Spinal cord (tissue), 9 donors: ENCODE measurements at regions not wholly inside any gene's neighbourhood (a gene's known extent, or its start where the extent isn't known, plus 50 kb on each side); places are given as distances from the start of the nearest gene placed in this dataset.

Source experiments
- DNase-seq, 6 donors: peaks; one replicate each; pipeline versions ENCODE4 v3.0.0 to v3.0.0-alpha.2; 2013 to 2015; ENCODE audit warnings: low spot score in 6 of 6, low read depth in 4 of 6
- H3K27ac ChIP-seq: one replicate; pipeline ENCODE4 v1.5.1; 2013; ENCODE audit warnings: low read depth, low read length, control low read depth
- H3K27me3 ChIP-seq: one replicate; pipeline ENCODE4 v1.6.1; 2013; ENCODE audit warnings: low read length; ENCODE audit not compliant: control insufficient read depth, insufficient read depth
- H3K36me3 ChIP-seq: one replicate; pipeline ENCODE4 v1.6.1; 2013; ENCODE audit warnings: low read length; ENCODE audit not compliant: control insufficient read depth, insufficient read depth
- H3K4me1 ChIP-seq: one replicate; pipeline ENCODE4 v1.6.1; 2013; ENCODE audit warnings: low read length; ENCODE audit not compliant: control insufficient read depth, insufficient read depth
- H3K4me3 ChIP-seq: one replicate; pipeline ENCODE4 v1.5.1; 2013; ENCODE audit warnings: low read depth, low read length, control low read depth
- H3K9me3 ChIP-seq: one replicate; pipeline ENCODE4 v1.6.1; 2013; ENCODE audit warnings: low read length; ENCODE audit not compliant: control insufficient read depth, insufficient read depth
- whole genome bisulfite sequencing: methylation state at CpG from one replicate; pipeline ENCODE4 v1.1.5; 2013; ENCODE audit warnings: missing lambda C conversion rate; ENCODE audit not compliant: insufficient coverage; 5-methylcytosine and 5-hydroxymethylcytosine counted together
- donor health status: healthy.

DNA sequence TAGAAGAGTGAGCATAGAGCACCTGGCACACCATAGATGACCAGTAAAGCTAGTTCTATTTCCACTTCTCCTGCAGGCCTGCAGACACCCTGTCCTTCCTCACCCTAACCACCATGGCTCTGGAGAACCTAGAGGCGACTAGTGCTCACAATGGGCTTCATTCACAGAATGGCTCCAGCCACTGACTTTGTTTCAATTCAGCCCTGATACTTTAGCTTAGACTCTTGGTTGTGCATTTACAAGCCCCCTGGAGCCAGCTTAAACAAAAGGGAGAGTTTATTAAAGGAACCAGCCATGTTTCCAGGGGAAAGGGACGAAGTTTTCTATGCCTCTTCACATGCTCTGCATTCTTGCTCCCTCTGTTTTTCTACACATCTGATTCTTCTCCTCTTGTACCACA is 123.7 kb downstream of the NAV1 start:
- Histone ChIP-seq H3K4me1 (peaks cover 80% of the 10 kb centered on the region), H3K27me3 (no peaks in the 10 kb centered on the region), H3K36me3 (peaks cover 21% of the 10 kb centered on the region), H3K27ac (peak overlapping the region; percentile 62), H3K4me3 (no peak overlapping the region), H3K9me3 (no peaks in the 10 kb centered on the region)
- peak in 1 of 6 donors; percentile 55 for DNase-seq
- 39% methylated on average over 2 of the region's 2 CpGs for WGBS

DNA sequence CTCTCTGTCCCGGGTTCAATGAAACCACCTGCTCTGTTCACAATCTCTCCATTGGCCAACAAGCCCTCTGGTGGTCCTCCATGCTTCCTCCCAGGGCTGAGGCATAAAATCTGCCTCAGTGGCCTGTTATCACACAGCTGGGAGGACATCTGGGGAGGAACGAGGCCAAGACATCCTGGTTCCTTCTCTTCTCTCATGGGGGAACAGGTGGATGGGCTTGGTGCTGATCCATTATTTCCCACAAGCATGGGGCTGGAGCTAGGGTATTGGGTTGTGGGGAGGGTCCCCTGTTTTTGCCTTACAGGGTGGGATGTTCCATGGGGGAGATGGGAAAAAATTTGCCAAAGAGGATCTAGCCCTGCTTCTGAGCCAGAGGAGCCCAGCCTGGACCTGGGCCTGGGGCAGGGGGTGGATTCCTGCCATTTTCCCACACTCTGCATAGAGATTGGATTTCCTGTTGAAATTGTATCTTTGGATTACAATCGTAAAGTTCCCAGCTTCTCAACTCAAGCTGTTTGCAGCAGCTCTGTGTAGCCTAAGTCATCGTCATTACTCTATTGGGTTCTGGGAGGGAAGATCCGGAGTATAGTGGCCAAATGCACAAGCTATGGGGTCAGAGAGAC is 124.7 kb downstream of the NAV1 start:
- Histone ChIP-seq H3K9me3 (no peaks in the 10 kb centered on the region), H3K27me3 (no peaks in the 10 kb centered on the region), H3K4me1 (peaks cover 81% of the 10 kb centered on the region), H3K36me3 (peaks cover 23% of the 10 kb centered on the region), H3K27ac (peak overlapping the region; percentile 62), H3K4me3 (no peak overlapping the region)
- WGBS: no CpG with 5 or more reads among the region's 5 CpGs
- DNase-seq: no peak

GRCh38 chr1:201665036-201665435 is 126.1 kb downstream of the NAV1 start:
- H3K4me1 ChIP-seq: peaks cover 70% of the 10 kb centered on the region
- H3K27ac ChIP-seq: peak overlapping the region; percentile 61
- H3K9me3 ChIP-seq: no peaks in the 10 kb centered on the region
- no peak overlapping the region for H3K4me3 ChIP-seq
- H3K36me3 ChIP-seq: peaks cover 23% of the 10 kb centered on the region
- 31% methylated on average over 8 of the region's 8 CpGs for WGBS
- peak in 1 of 6 donors; percentile 71 for DNase-seq
- no peaks in the 10 kb centered on the region for H3K27me3 ChIP-seq

- no peak overlapping the region for H3K4me3 ChIP-seq
- DNase-seq: peak in 1 of 6 donors; percentile 93
Measured at GRCh38 chr1:201666102-201666501, 127.2 kb downstream of the NAV1 start.

DNA sequence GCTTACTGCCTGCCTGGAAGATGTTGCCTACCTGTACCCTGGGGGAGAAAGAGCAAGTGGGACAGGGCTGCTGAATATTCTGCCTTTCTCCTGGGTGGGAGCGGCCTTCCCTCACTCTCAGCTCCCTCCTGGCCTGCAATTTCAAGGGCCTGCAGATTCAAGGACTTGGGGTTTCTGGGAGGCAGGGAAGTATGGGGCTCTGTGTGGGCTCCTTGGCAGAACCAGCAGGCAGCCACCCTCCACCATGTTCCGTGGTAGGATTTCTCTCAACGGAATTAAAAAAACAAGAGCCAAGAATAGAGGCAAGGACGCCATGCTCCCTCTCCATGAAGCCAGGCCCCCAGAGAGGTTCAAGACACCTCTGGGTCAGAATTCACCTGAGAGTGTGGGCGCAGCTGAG is 127.7 kb downstream of the NAV1 start:
- peaks cover 18% of the 10 kb centered on the region for H3K36me3 ChIP-seq
- H3K27ac ChIP-seq: no peak overlapping the region
- no peak for DNase-seq
- 100% methylated on average over 1 of the region's 5 CpGs for WGBS
- no peaks in the 10 kb centered on the region for H3K9me3 ChIP-seq
- H3K27me3 ChIP-seq: no peaks in the 10 kb centered on the region
- H3K4me1 ChIP-seq: peaks cover 61% of the 10 kb centered on the region
- H3K4me3 ChIP-seq: no peak overlapping the region

More at GRCh38 chr1:201666102-201666501, 127.2 kb downstream of the NAV1 start:
- H3K27me3 ChIP-seq: no peaks in the 10 kb centered on the region
- no peaks in the 10 kb centered on the region for H3K9me3 ChIP-seq
- WGBS: 84% methylated on average over 5 of the region's 5 CpGs
- peaks cover 18% of the 10 kb centered on the region for H3K36me3 ChIP-seq
- peaks cover 61% of the 10 kb centered on the region for H3K4me1 ChIP-seq
- H3K27ac ChIP-seq: peak overlapping the region; percentile 61

DNA sequence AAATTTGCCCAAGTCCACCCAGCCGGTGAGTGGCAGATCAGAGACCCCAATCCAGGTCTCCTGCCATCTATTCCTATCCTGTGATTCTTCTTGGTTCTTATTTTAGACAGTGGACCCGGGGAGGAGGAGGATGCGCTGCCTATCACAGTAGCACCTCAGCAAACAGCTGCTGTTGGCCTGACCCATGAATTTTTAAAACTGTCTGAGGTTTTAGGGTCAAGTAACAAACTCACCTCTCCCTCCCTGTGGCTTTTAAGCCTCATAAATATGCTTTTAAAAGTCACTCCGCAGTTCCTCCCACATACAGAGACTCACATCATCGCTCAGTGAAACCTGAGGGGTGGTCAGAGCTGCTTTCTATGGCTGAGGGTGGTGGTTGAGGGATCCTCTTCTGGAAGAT is 128.6 kb downstream of the NAV1 start:
- Histone ChIP-seq H3K4me3 (no peak overlapping the region), H3K27me3 (no peaks in the 10 kb centered on the region), H3K36me3 (peaks cover 18% of the 10 kb centered on the region), H3K9me3 (no peaks in the 10 kb centered on the region), H3K4me1 (peaks cover 57% of the 10 kb centered on the region), H3K27ac (no peak overlapping the region)
- WGBS: no CpG with 5 or more reads among the region's 5 CpGs
- DNase-seq: no peak

DNA sequence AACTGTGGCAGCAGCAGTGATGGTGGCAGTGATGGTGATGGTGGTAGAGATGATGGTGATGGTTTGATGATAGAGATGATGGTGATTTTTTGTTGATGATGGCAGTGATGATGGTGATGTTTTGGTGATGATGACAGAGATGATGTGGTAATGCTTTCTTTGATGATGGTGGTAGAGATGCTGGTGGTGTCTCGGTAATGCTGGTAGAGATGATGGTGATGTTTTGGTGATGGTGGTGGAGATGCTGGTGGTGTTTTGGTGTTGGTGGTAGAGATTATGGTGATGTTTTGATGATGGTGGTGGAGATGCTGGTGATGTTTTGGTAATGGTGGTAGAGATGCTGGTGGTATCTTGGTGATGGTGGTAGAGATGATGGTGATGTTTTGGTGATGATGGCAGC is 131.6 kb downstream of the NAV1 start:
- H3K27ac ChIP-seq: no peak overlapping the region
- H3K4me1 ChIP-seq: peaks cover 58% of the 10 kb centered on the region
- H3K27me3 ChIP-seq: no peaks in the 10 kb centered on the region
- DNase-seq: no peak
- H3K4me3 ChIP-seq: no peak overlapping the region
- peaks cover 17% of the 10 kb centered on the region for H3K36me3 ChIP-seq
- no peaks in the 10 kb centered on the region for H3K9me3 ChIP-seq
- 95% methylated on average over 1 of the region's 1 CpG for WGBS

- 58% methylated on average over 6 of the region's 8 CpGs for WGBS
- Histone ChIP-seq H3K4me1 (peaks cover 65% of the 10 kb centered on the region), H3K36me3 (peaks cover 13% of the 10 kb centered on the region), H3K27me3 (no peaks in the 10 kb centered on the region), H3K9me3 (no peaks in the 10 kb centered on the region), H3K4me3 (no peak overlapping the region), H3K27ac (no peak overlapping the region)
- DNase-seq: no peak
Measured at GRCh38 chr1:201672685-201673084, 133.8 kb downstream of the NAV1 start.

- peaks cover 62% of the 10 kb centered on the region for H3K4me1 ChIP-seq
- WGBS: no CpG with 5 or more reads among the region's 9 CpGs
Measured at GRCh38 chr1:201673093-201673492, 134.2 kb downstream of the NAV1 start.

GRCh38 chr1:201673915-201674314 is 135.0 kb downstream of the NAV1 start:
- H3K36me3 ChIP-seq: peaks cover 10% of the 10 kb centered on the region
- WGBS: 40% methylated on average over 5 of the region's 5 CpGs
- no peak overlapping the region for H3K4me3 ChIP-seq
- no peaks in the 10 kb centered on the region for H3K9me3 ChIP-seq
- peaks cover 61% of the 10 kb centered on the region for H3K4me1 ChIP-seq
- H3K27ac ChIP-seq: no peak overlapping the region
- peak in 2 of 6 donors; percentile 90 to 91 for DNase-seq
- H3K27me3 ChIP-seq: no peaks in the 10 kb centered on the region

More at GRCh38 chr1:201673093-201673492, 134.2 kb downstream of the NAV1 start:
- Histone ChIP-seq H3K36me3 (peaks cover 13% of the 10 kb centered on the region), H3K4me3 (no peak overlapping the region), H3K27me3 (no peaks in the 10 kb centered on the region), H3K9me3 (no peaks in the 10 kb centered on the region), H3K27ac (no peak overlapping the region)
- DNase-seq: peak in 2 of 6 donors; percentile 30 to 45
